HG03159 (cell line): ENCODE measurements at regions not wholly inside any gene's neighbourhood (a gene's known extent, or its start where the extent isn't known, plus 50 kb on each side); places are given as distances from the start of the nearest gene placed in this dataset.

Experiments
- ATAC-seq: cut with Tn5 transposase; IDR thresholded peaks from one replicate; pipeline ENCODE4 v1.9.1; 2021; ENCODE audit warnings: mild to moderate bottlenecking, moderate library complexity; ENCODE audit not compliant: unreplicated experiment

- no peak for ATAC-seq
These were observed 54.4 kb upstream of the DRD2 start for GRCh38 chr11:113529606-113530005.

GRCh38 chr11:113528982-113529381 is 53.8 kb upstream of the DRD2 start:
- no peak for ATAC-seq

GRCh38 chr11:113526521-113526920 is 51.3 kb upstream of the DRD2 start:
- no peak for ATAC-seq
